GM12891 (cell line): ENCODE measurements at regions not wholly inside any gene's neighbourhood (a gene's known extent, or its start where the extent isn't known, plus 50 kb on each side); places are given as distances from the start of the nearest gene placed in this dataset.
"Not testable (repeated sequence)": the region's sequence is repeated elsewhere in the genome, so short reads cannot be mapped to it uniquely, and the experiment has no call there.

Experiments
- PAX5 ChIP-seq: IDR thresholded peaks from 2 replicates; pipeline ENCODE4 v1.6.1; 2011; ENCODE audit warnings: low read length, moderate library complexity, mild to moderate bottlenecking; ENCODE audit not compliant: insufficient read depth, severe bottlenecking
- POLR2A ChIP-seq: IDR thresholded peaks from 2 replicates; pipeline ENCODE4 v1.6.1; 2011; ENCODE audit warnings: low read depth, low read length, control low read depth
- POLR2AphosphoS5 ChIP-seq: IDR thresholded peaks from 2 replicates; pipeline ENCODE4 v1.6.1; 2011; ENCODE audit warnings: low read depth, low read length, control low read depth
- POU2F2 ChIP-seq: IDR thresholded peaks from 2 replicates; pipeline ENCODE4 v1.6.1; 2011; ENCODE audit warnings: low read depth, mild to moderate bottlenecking, control low read depth, low read length, moderate library complexity
- SPI1 ChIP-seq: IDR thresholded peaks from 2 replicates; pipeline ENCODE4 v1.6.1; 2011; ENCODE audit warnings: low read depth, low read length, control low read depth
- TAF1 ChIP-seq: IDR thresholded peaks from 2 replicates; pipeline ENCODE4 v1.6.1; 2011; ENCODE audit warnings: low read depth, low read length, control low read depth

GRCh38 chr7:150139840-150140239 lies 183.3 kb upstream of the LRRC61 start:
- not testable (repeated sequence) for TF ChIP-seq TAF1, POU2F2, POLR2AphosphoS5, POLR2A, SPI1, PAX5
